HG02870 (cell line): ENCODE measurements at regions not wholly inside any gene's neighbourhood (a gene's known extent, or its start where the extent isn't known, plus 50 kb on each side); places are given as distances from the start of the nearest gene placed in this dataset.
"Not testable (repeated sequence)": the region's sequence is repeated elsewhere in the genome, so short reads cannot be mapped to it uniquely, and the experiment has no call there.

Experiments used
- ATAC-seq: cut with Tn5 transposase; IDR thresholded peaks from one replicate; pipeline ENCODE4 v1.9.1; 2021; ENCODE audit warnings: mild to moderate bottlenecking, moderate library complexity; ENCODE audit not compliant: unreplicated experiment

DNA sequence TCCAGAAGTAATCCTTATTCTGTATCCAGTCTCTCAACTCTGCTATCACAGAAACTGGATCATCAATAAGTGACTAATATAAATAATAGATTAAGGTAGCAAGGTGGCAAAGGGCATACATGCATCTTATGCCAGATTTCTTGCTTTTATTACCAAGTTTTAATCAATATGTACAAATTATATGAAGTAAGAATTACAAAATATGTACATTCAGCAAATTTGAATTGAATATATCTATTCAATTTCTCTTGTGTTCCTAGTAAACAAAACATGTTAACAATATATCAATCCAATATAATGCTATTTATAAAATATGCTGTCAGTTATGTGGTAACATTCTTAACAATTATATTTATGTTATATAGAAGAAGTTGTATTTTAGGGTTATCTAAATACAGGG lies 488.7 kb upstream of the COX7C start:
- ATAC-seq = no peak

GRCh38 chr5:86137297-86137696 lies 480.4 kb upstream of the COX7C start:
- no peak for ATAC-seq

DNA sequence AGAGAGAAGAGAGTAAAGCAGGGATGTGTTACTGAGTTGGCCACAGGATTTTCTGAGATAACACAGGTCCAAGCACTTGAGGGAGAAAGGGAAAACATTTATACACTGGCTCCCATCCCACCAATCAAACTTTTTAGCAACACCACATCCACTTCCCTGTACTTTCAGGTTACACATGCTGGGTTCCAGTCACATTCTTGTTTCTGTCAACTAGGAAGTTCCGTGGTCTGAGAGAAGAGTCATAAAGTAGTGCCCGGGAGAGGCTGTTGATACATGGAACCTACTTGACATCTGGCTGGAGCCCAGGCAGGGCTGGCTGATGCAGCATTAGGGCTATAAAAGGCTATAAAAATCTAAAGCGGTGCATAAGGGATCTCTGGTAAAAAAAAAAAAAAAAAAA lies 473.9 kb upstream of the COX7C start:
- ATAC-seq = no peak

GRCh38 chr5:86152988-86153560 lies 464.7 kb upstream of the COX7C start:
- ATAC-seq = no peak

- no peak for ATAC-seq
Observed at GRCh38 chr5:86155796-86156195, 461.9 kb upstream of the COX7C start.

GRCh38 chr5:86170194-86170593 lies 447.5 kb upstream of the COX7C start:
- ATAC-seq = no peak

DNA sequence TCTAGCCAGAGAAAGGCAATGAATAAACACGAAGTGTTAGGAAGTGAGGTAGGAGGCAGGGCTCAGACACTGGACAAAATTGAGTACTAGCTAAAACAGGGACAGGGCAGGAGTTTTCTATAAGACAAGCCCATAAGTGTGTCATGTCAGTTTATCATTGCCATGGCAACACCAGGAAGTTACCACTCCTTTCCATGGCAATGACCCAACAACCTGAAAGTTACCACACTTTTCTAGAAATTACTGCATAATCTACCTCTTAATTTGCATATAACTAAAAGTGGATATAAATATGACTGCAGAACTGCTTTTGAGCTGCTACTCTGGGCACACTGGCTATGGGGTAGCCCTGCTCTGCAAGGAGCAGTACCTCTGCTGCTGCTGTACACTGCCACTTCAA lies 442.5 kb upstream of the COX7C start:
- ATAC-seq = peak; percentile 92

DNA sequence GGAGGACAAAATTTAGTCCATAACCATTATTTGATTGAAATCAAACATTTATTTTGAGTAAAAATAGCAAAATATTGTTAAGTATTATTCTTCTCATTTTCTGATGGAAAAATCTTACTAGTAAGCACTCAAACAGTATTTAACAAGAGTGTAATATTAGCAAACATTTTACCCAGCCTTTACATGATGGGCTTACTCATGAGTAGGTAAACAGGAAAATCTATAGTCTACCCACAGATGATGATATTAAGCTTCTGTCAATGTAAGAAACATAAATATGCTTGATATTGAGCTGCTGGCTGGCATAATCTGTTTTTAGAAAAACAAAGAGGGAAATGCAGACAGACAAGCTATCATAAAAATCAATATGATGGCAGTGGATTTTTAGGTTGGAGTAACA lies 418.5 kb upstream of the COX7C start:
- ATAC-seq = no peak

DNA sequence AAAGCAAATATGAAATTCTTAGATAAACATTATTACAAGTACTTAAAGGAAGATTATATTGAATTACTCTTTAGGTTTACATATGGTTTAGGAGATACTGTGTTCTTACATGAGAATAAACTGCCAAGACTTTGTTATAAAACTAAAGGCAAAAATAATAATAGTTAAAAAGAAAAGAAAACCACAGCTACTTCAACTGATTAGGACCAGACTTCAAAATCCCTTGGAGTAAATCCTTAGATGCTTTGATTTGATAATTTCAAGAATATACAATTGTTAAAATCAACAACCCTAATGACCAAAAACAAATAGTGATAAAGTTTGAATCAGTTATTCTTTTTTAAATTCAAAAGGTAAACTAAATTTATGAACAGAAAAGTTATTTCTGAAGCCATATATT lies 389.6 kb upstream of the COX7C start:
- ATAC-seq = no peak

- ATAC-seq = no peak
Observed at GRCh38 chr5:86232246-86232645, 385.5 kb upstream of the COX7C start.

DNA sequence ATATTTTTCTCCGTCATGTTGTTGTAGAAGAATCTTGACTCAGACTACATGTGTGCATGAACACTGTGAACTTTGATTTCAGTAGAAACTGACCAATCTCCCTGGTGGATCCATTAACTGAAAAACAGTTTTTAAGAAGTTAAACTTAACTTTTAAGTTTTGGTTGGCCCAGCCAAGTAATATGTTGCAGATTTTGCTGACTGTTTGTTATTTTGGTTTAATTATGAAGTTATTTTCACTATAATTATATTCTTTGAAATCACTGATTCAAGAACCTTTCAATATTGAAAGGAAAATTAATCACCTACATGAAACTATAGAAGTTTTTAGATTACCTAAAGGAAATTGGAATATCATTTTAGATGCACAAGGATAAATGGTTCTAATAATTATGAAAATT lies 373.6 kb upstream of the COX7C start:
- no peak for ATAC-seq

DNA sequence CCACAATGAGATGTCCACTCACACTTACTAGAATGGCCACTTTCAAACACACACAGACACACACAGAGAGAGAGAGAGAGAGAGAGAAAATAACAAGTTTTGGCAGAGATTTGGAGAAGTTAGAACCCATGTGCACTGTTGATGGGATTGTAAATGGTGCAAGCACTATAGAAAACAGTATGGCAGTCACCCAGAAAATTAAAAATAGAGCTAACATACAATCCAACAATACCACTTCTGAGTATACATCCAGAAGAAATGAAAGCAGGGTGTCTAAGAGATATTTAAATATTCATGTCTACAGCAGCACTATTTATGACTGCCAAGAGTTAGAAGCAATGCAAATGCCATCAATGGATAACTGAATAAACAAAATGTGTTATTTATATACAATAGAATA lies 359.9 kb upstream of the COX7C start:
- no peak for ATAC-seq

GRCh38 chr5:86284400-86285190 lies 333.1 kb upstream of the COX7C start:
- ATAC-seq = not testable (repeated sequence)

DNA sequence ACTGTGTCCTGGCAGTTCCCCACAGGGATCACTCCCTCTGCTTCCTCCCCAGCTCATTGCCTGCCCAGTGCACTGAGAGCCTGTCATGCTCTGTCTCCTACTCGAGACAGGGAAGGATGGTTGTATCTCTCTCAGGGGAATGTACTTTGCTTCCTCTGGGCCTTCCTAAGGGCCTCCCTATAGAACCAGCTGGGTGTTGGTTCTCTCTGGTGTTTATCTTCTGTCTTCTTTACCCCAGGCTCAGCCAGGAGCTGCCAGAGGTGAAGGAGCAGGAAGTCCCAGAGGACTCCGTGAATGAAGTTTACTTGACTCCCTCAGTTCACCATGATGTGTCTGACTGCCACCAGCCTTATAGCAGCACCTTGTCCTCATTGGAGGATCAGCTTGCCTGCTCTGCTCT lies 330.3 kb upstream of the COX7C start:
- not testable (repeated sequence) for ATAC-seq

- ATAC-seq = not testable (repeated sequence)
Observed at GRCh38 chr5:86289786-86290185, 328.0 kb upstream of the COX7C start.

DNA sequence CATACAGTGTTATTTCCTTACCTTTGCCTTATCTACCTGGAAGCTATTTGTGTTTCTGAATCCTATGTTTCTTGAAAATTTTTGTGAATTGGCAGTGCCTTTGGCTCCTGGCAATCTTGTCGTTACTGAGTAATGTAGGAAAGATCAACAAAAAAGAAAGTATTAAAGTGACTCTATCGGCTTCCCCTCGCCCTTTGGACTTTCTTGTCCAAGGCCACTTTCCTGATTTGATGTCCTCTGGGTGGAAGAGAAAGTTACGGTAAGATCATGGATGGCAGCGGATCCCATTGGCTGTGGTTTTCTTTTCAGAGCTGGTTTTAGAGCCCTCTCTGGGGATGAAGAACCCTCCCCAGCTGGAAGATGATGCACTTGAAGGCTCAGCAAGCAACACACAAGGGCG lies 324.9 kb upstream of the COX7C start:
- ATAC-seq = not testable (repeated sequence)

DNA sequence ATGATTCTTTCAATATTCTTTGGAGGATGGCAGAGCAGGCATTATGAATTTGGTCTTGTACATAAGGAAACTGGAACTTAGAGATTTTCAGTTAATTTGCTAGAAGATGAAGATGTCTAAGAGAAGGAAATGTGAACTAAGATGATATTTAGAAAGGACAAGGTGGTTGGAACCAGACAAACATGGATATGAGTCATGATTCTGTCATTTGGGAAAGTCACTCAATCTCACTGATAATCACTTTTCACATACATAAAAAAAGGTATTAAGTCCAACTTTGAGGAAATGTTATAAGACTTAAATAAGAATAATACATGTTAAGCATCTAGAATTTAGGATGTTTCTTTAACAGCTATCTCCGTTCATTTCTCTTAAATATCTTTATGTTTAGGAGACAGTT lies 315.1 kb upstream of the COX7C start:
- not testable (repeated sequence) for ATAC-seq

- ATAC-seq = peak; percentile 74
Observed at GRCh38 chr5:86305050-86305449, 312.7 kb upstream of the COX7C start.

GRCh38 chr5:86314951-86315350 lies 302.8 kb upstream of the COX7C start:
- ATAC-seq = no peak

DNA sequence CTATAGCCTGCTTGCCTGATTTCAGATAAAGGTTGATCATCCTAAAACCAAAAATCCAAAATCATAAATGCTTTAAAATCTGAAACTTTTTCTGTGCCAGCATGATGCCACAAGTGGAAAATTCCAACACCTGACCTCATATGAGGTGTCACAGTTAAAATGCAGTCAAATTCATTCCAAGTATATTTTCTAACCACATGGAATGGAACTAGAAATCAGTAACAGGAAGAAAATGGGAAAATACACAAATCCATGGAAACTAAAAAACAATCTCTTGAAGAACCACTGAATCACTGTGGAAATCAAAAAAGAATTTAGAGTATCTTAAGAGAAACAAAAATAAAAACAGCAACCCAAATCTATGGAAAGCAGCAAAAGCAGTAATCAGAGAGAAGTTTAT lies 297.5 kb upstream of the COX7C start:
- no peak for ATAC-seq

GRCh38 chr5:86329318-86329717 lies 288.4 kb upstream of the COX7C start:
- ATAC-seq = no peak

DNA sequence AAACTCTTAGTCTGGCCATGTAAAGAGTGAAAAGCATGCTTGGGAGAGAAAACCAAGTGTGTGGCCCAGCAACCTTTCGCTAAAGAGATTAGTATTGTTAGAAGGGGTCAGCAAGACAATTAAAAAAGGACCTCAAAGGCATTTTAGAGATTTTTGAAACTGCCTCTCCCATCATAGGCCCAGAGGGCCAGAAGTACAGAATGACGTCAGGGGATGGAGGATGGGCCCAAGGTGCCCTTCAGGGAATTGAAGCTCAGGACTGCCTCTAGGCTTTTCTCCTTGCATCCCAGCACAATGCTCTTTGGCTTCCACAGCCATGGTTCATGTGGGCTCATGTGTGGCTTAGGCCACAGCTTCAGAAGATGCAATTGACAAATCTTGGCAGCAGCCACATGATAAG lies 287.0 kb upstream of the COX7C start:
- no peak for ATAC-seq

- no peak for ATAC-seq
Observed at GRCh38 chr5:86332851-86333250, 284.9 kb upstream of the COX7C start.
